H54 (cell line): ENCODE measurements at regions not wholly inside any gene's neighbourhood (a gene's known extent, or its start where the extent isn't known, plus 50 kb on each side); places are given as distances from the start of the nearest gene placed in this dataset.

Source experiments
- DNase-seq: peaks from one replicate; pipeline ENCODE4 v3.0.0; 2011; ENCODE audit warnings: low spot score, mixed read lengths; ENCODE audit not compliant: insufficient read length
- FAIRE-seq: peaks from 3 replicates; lab custom pipeline; 2011; peaks lifted over from hg19 to GRCh38; lab: Jason Lieb, UNC
- POLR2A ChIP-seq: IDR thresholded peaks from 2 replicates; pipeline ENCODE4 v1.6.1; 2011; ENCODE audit warnings: low read depth, mild to moderate bottlenecking, low read length

GRCh38 chr2:19785867-19786266 lies 115.9 kb downstream of the TTC32 start:
- no peak for FAIRE-seq
- no peak for DNase-seq
- TF ChIP-seq POLR2A: no peak

GRCh38 chr2:19785447-19785846 lies 116.3 kb downstream of the TTC32 start:
- no peak for DNase-seq
- no peak for FAIRE-seq
- TF ChIP-seq POLR2A: no peak

GRCh38 chr2:19784456-19784855 lies 117.3 kb downstream of the TTC32 start:
- FAIRE-seq: no peak
- no peak for TF ChIP-seq POLR2A

GRCh38 chr2:19783935-19784334 lies 117.8 kb downstream of the TTC32 start:
- TF ChIP-seq POLR2A: no peak
- no peak for FAIRE-seq
- no peak for DNase-seq

More at GRCh38 chr2:19784456-19784855, 117.3 kb downstream of the TTC32 start:
- DNase-seq: no peak

GRCh38 chr2:19776941-19777514 lies 124.8 kb downstream of the TTC32 start:
- TF ChIP-seq POLR2A: no peak
- no peak for FAIRE-seq

GRCh38 chr2:19775838-19776237 lies 125.9 kb downstream of the TTC32 start:
- FAIRE-seq: no peak
- TF ChIP-seq POLR2A: no peak
- DNase-seq: no peak

More at GRCh38 chr2:19776941-19777514, 124.8 kb downstream of the TTC32 start:
- DNase-seq: no peak

- TF ChIP-seq POLR2A: no peak
- DNase-seq (no peak), FAIRE-seq (no peak)
These were observed 126.5 kb downstream of the TTC32 start for GRCh38 chr2:19775315-19775714.

- no peak for TF ChIP-seq POLR2A
- DNase-seq (no peak), FAIRE-seq (no peak)
These were observed 127.0 kb downstream of the TTC32 start for GRCh38 chr2:19774805-19775176.

GRCh38 chr2:19772981-19773380 lies 128.8 kb downstream of the TTC32 start:
- FAIRE-seq: no peak
- no peak for TF ChIP-seq POLR2A
- DNase-seq: no peak

GRCh38 chr2:19769513-19769912 lies 132.3 kb downstream of the TTC32 start:
- no peak for TF ChIP-seq POLR2A
- FAIRE-seq (peak; percentile 75), DNase-seq (no peak)

GRCh38 chr2:19767899-19768298 lies 133.9 kb downstream of the TTC32 start:
- DNase-seq: no peak
- no peak for FAIRE-seq
- no peak for TF ChIP-seq POLR2A

- FAIRE-seq (no peak), DNase-seq (no peak)
- TF ChIP-seq POLR2A: no peak
These were observed 136.8 kb downstream of the TTC32 start for GRCh38 chr2:19764998-19765397.

GRCh38 chr2:19763731-19764130 lies 138.1 kb downstream of the TTC32 start:
- FAIRE-seq: no peak
- DNase-seq: no peak

GRCh38 chr2:19762959-19763605 lies 138.7 kb downstream of the TTC32 start:
- FAIRE-seq: no peak
- no peak for DNase-seq
- no peak for TF ChIP-seq POLR2A

More at GRCh38 chr2:19763731-19764130, 138.1 kb downstream of the TTC32 start:
- TF ChIP-seq POLR2A: no peak

GRCh38 chr2:19762142-19762541 lies 139.6 kb downstream of the TTC32 start:
- no peak for FAIRE-seq
- no peak for DNase-seq

More at GRCh38 chr2:19762142-19762541, 139.6 kb downstream of the TTC32 start:
- TF ChIP-seq POLR2A: no peak
